Pancreas (tissue), 10 donors: ENCODE measurements at regions not wholly inside any gene's neighbourhood (a gene's known extent, or its start where the extent isn't known, plus 50 kb on each side); places are given as distances from the start of the nearest gene placed in this dataset.

Experiments used
- ATAC-seq, 4 donors: fragments of 200-7000 bp; cut with Tn5 transposase; one replicate each; pipeline versions ENCODE4 v1.8.0 to v1.9.1; 2020; ENCODE audit warnings: mild to moderate bottlenecking in 4 of 4, moderate library complexity in 4 of 4
- DNase-seq, 6 donors: peaks; one replicate each; pipeline ENCODE4 v3.0.0-alpha.2; 2020
- FAIRE-seq: peaks from 2 replicates; lab custom pipeline; 2012; peaks lifted over from hg19 to GRCh38; lab: Jason Lieb, UNC
- H3K27ac ChIP-seq, 4 donors: fragments of 200-600 bp; sonication (generic); 1 replicate in 3 of 4; 2 replicates in 1 of 4; pipeline versions ENCODE4 v1.5.0 to v1.8.0; 2020
- H3K27me3 ChIP-seq, 4 donors: fragments of 200-600 bp; one replicate each; pipeline ENCODE4 v1.8.0; 2021
- H3K36me3 ChIP-seq, 3 donors: fragments of 200-600 bp; sonication (generic) in 1 of 3; one replicate each; pipeline versions ENCODE4 v1.5.0 to v1.8.0; 2020 to 2021
- H3K4me1 ChIP-seq, 3 donors: fragments of 200-600 bp; one replicate each; pipeline ENCODE4 v1.8.0; 2021
- H3K4me3 ChIP-seq, 4 donors: fragments of 200-600 bp; sonication (generic) in 2 of 4; one replicate each; pipeline versions ENCODE4 v1.5.0 to v1.8.0; 2020 to 2021
- H3K9me3 ChIP-seq, 4 donors: fragments of 200-600 bp; one replicate each; pipeline ENCODE4 v1.8.0; 2021
- WGBS, 2 donors: extraction: QIAGEN DNeasy Blood & Tissue Kit; methylation state at CpG; one replicate each; pipeline ENCODE4 v1.1.7; 2013; 5-methylcytosine and 5-hydroxymethylcytosine counted together
- intact Hi-C, 3 donors: fragments of 100-400 bp; cut with DNase I; formaldehyde crosslinking; loops; one replicate each; pipeline versions ENCODE4 v1.11.1 to v1.14.2; 2022
- TF ChIP-seq, protein P1 (sequence below), 4 donors: fragments of 200-600 bp; sonication (generic) in 3 of 4; IDR thresholded peaks; one replicate each; pipeline versions ENCODE4 v1.5.0 to v1.8.0; 2021; ENCODE audit warnings: antibody characterized with exemption in 4 of 4
- donor health status: healthy with polysubstance abuse.
- donor health status: DM: no; HTN: no; CAD: no; lungs with moderate emphysema.
- donor health status: DM: no; HTN: no; CAD: no.
- donor health status: control.
- donor health status: control.
- donor health status: Bipolar disorder and iron deficiency.
- donor health status: DM: yes; HTN: yes; CAD: no.
- donor health status: DM: no; HTN: no; CAD: no.
- donor health status: DM: no; HTN: no; CAD: no.
- donor health status: DM: yes; HTN: yes; CAD: no.

DNA sequence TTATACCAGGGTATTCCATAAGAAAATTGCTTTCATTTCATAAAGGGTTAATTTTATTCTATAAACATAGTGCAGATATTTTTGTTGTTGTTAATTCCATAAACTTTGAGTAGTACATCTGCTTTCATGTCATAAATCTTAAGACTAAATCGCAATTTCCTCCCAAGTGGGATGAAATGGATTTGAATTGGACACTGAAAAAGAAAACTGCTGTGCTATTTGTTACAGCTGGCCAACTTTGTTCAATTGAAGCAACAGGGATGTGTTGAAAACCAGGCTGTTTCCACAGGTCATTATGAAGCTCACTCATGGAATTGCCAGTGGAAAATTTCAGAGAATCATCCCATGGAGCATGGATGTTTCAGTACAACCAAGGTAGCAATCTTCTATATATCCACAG, 252.5 kb upstream of the RGS18 start:
- Histone ChIP-seq H3K4me3 (no peak overlapping the region), H3K36me3 (no peaks in the 10 kb centered on the region), H3K4me1 (no peaks in the 10 kb centered on the region), H3K9me3 (no peaks in the 10 kb centered on the region), H3K27me3 (no peaks in the 10 kb centered on the region), H3K27ac (no peak overlapping the region)
- TF ChIP-seq, protein P1, sequence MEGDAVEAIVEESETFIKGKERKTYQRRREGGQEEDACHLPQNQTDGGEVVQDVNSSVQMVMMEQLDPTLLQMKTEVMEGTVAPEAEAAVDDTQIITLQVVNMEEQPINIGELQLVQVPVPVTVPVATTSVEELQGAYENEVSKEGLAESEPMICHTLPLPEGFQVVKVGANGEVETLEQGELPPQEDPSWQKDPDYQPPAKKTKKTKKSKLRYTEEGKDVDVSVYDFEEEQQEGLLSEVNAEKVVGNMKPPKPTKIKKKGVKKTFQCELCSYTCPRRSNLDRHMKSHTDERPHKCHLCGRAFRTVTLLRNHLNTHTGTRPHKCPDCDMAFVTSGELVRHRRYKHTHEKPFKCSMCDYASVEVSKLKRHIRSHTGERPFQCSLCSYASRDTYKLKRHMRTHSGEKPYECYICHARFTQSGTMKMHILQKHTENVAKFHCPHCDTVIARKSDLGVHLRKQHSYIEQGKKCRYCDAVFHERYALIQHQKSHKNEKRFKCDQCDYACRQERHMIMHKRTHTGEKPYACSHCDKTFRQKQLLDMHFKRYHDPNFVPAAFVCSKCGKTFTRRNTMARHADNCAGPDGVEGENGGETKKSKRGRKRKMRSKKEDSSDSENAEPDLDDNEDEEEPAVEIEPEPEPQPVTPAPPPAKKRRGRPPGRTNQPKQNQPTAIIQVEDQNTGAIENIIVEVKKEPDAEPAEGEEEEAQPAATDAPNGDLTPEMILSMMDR (IDR thresholded peaks at IDR 0.05) = no peak
- intact Hi-C loops = no loop called here
- WGBS, 2 donors = 84% methylated on average over 1 of the region's 1 CpG
- no peak for FAIRE-seq
- no peak for DNase-seq
- no peak for ATAC-seq

DNA sequence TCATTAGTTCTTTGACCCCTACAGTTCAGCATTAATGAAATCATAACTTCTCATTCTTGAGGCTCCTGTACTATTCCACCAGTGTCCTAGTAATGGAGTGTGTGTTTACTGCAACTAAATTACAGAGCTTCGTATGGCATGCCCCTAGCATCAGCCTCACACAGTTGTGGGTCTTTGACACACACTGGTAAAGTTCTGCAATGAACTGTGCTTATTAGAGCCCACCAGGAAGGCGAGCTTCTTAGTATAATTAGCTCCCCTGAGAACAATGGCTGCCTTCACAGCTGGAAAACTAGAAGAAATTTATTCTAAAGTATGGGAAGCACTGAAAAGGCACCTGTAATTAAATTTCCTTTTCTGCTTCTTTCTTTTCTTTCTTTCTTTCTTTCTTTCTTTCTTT, 251.1 kb upstream of the RGS18 start:
- H3K9me3 ChIP-seq = no peaks in the 10 kb centered on the region
- H3K27me3 ChIP-seq = no peaks in the 10 kb centered on the region
- no peak for DNase-seq
- 76 to 85% methylated on average over 2 of the region's 2 CpGs for WGBS, 2 donors
- no peak for FAIRE-seq
- H3K4me3 ChIP-seq = no peak overlapping the region
- peaks cover 0 to under 1% (median 0%) of the 10 kb centered on the region in 3 donors for H3K4me1 ChIP-seq
- H3K36me3 ChIP-seq = no peaks in the 10 kb centered on the region
- intact Hi-C loops = no loop called here
- TF ChIP-seq, protein P1 (IDR thresholded peaks at IDR 0.05) = no peak
- H3K27ac ChIP-seq = no peak overlapping the region
- ATAC-seq = no peak

DNA sequence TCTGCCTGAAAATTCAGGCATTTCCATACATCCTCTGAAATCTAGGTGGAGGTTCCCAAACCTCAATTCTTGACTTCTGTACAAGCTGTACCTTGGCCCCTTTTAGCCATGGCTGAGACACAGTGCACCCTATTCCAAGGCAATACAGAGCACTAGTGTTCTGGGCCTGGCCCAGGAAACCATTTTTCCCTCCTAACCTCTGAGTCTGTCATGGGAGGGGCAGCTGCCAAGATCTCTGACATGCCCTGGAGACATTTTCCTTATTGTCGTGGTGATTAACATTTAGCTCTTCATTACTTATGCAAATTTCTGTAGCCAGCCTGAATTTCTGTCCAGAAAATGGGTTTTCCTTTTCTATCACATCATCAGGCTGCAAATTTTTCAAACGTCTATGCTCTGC, 248.0 kb upstream of the RGS18 start:
- no peak for DNase-seq
- ATAC-seq = no peak
- Histone ChIP-seq H3K9me3 (no peaks in the 10 kb centered on the region), H3K4me1 (peaks cover 8 to 13% (median 13%) of the 10 kb centered on the region in 3 donors), H3K27me3 (no peaks in the 10 kb centered on the region), H3K4me3 (no peak overlapping the region), H3K36me3 (no peaks in the 10 kb centered on the region), H3K27ac (no peak overlapping the region)
- TF ChIP-seq, protein P1 (IDR thresholded peaks at IDR 0.05) = no peak
- intact Hi-C loops = no loop called here
- FAIRE-seq = no peak
- 87 to 88% methylated on average over 2 of the region's 2 CpGs for WGBS, 2 donors

DNA sequence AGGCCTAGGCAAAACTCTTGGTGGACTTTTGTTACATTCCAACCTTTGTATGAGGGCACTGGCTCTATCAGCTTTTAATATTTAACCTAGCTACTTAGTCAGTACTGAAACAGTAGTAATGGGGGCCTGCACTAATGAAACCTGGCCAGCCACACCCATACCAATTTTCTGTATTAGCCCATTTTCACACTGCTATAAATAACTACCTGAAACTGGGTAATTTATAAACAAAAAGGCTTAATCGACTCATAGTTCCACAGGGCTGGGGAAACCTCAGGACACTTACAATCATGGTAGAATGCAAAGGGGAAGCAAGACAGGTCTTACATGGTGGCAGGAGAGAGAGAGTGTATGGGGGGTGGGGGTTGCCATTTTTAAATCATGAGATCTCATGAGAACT, 245.7 kb upstream of the RGS18 start:
- H3K27ac ChIP-seq = peak overlapping the region in 2 of 4 donors; percentile 22 to 43
- no peak for FAIRE-seq
- intact Hi-C loops = no loop called here
- no peak overlapping the region for H3K4me3 ChIP-seq
- no peaks in the 10 kb centered on the region for H3K9me3 ChIP-seq
- no peak for ATAC-seq
- 83 to 95% methylated on average over 1 of the region's 1 CpG for WGBS, 2 donors
- no peaks in the 10 kb centered on the region for H3K36me3 ChIP-seq
- H3K27me3 ChIP-seq = no peaks in the 10 kb centered on the region
- no peak for DNase-seq
- TF ChIP-seq, protein P1 (IDR thresholded peaks at IDR 0.05) = no peak
- H3K4me1 ChIP-seq = peaks cover 8 to 13% (median 13%) of the 10 kb centered on the region in 3 donors

DNA sequence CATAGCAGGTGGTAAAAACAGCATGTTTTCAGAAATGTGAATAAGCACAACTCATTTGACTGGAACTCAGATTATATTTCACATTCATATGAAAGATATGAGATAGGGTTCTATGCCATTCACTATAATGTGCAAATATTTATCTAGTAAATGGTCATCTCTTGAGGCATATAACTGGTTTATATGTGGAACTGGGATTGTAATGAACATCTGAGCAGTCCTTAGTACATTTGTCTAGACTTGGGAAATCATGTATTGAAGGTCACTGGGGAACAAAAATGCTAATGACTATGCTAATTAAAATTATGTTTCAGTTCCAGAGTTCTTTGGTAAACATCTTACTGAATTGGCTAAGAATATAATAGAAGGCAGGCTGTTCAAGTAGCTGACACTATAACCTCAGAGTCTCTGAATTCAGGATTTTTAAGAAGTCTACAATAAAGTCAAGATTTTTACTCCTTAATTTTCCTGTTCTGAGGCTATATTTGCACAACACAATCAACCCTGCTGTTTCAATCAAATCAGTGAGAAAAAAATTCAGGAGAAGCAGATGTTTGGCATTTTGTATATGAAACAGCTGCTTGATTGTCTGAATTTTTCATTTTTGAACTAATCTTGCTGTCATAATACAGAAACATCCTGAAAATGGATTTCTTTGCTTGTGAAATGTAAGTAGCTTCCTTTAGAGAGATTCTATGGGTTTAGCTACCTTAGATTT, 244.8 kb upstream of the RGS18 start:
- TF ChIP-seq, protein P1 (IDR thresholded peaks at IDR 0.05) = no peak
- FAIRE-seq = no peak
- peak overlapping the region in 2 of 4 donors; percentile 22 to 43 for H3K27ac ChIP-seq
- H3K36me3 ChIP-seq = no peaks in the 10 kb centered on the region
- intact Hi-C loops = no loop called here
- no peaks in the 10 kb centered on the region for H3K27me3 ChIP-seq
- ATAC-seq = peak; percentile 66 to 84 (median 78)
- peaks cover 8 to 13% (median 13%) of the 10 kb centered on the region in 3 donors for H3K4me1 ChIP-seq
- H3K9me3 ChIP-seq = no peaks in the 10 kb centered on the region
- no peak overlapping the region for H3K4me3 ChIP-seq
- DNase-seq = no peak
